ENCODE measurements at regions not wholly inside any gene's neighbourhood (a gene's known extent, or its start where the extent isn't known, plus 50 kb on each side); places are given as distances from the start of the nearest gene placed in this dataset.

DNA sequence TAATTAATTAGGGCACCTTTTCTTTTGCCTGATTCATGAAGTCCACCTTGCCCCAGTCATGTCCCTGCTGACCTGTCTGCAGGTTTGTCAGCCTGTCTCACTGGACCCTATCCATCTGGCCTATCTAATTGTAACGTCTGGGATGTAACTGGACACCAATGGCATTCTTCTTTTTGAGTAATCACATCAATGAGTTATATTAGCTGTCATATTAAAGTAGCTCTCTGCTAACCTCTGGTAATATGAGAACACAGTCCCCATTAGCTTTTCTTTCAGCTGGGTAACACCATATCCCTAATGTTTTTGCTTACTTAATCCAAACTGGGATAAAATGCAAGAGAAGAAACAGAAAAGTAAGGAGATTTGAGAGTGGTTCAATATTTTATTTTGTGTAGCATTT, 166.2 kb upstream of the VEPH1 start:
- TF ChIP-seq, protein P1, sequence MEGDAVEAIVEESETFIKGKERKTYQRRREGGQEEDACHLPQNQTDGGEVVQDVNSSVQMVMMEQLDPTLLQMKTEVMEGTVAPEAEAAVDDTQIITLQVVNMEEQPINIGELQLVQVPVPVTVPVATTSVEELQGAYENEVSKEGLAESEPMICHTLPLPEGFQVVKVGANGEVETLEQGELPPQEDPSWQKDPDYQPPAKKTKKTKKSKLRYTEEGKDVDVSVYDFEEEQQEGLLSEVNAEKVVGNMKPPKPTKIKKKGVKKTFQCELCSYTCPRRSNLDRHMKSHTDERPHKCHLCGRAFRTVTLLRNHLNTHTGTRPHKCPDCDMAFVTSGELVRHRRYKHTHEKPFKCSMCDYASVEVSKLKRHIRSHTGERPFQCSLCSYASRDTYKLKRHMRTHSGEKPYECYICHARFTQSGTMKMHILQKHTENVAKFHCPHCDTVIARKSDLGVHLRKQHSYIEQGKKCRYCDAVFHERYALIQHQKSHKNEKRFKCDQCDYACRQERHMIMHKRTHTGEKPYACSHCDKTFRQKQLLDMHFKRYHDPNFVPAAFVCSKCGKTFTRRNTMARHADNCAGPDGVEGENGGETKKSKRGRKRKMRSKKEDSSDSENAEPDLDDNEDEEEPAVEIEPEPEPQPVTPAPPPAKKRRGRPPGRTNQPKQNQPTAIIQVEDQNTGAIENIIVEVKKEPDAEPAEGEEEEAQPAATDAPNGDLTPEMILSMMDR (conservative IDR thresholded peaks at IDR 0.05) = no peak
- TF ChIP-seq ZFX (IDR thresholded peaks at IDR 0.05) = no peak
